ENCODE measurements at regions not wholly inside any gene's neighbourhood (a gene's known extent, or its start where the extent isn't known, plus 50 kb on each side); places are given as distances from the start of the nearest gene placed in this dataset.

GRCh38 chr18:29104227-29104626, 927.3 kb upstream of the CDH2 start:
- Histone ChIP-seq H3K9me2 (replicated peaks; ENCODE audit: low read depth, low read length) (no peaks in the 10 kb centered on the region), H3K36me3 (ENCODE audit: insufficient read depth, low read length) (no peaks in the 10 kb centered on the region), H3K27me3 (ENCODE audit: insufficient read depth, low read length, poor library complexity, severe bottlenecking) (no peaks in the 10 kb centered on the region), H3K4me2 (ENCODE audit: low read depth, low read length, poor library complexity, severe bottlenecking) (no peak overlapping the region), H3K9me3 (ENCODE audit: insufficient read depth, low read depth, low read length) (no peaks in the 10 kb centered on the region), H3K4me1 (ENCODE audit: insufficient read depth, low read length, poor library complexity, severe bottlenecking) (no peaks in the 10 kb centered on the region), H3K9ac (ENCODE audit: low read depth, low read length, poor library complexity, severe bottlenecking) (no peak overlapping the region), H3F3A (ENCODE audit: low read depth) (no peaks in the 10 kb centered on the region), H2AFZ (ENCODE audit: low read length) (no peak overlapping the region), H3K4me3 (ENCODE audit: low read length, poor library complexity, severe bottlenecking) (no peak overlapping the region), H4K20me1 (ENCODE audit: insufficient read depth, low read length, poor library complexity, severe bottlenecking) (no peaks in the 10 kb centered on the region), H3K79me2 (ENCODE audit: insufficient read depth, low read length) (no peaks in the 10 kb centered on the region)
- no peak for TF ChIP-seq EZH2phosphoT487 (IDR thresholded peaks at IDR 0.05; ENCODE audit: borderline replicate concordance)
- TF ChIP-seq CTCF (conservative IDR thresholded peaks at IDR 0.05; ENCODE audit: low read length): no peak

- no peak overlapping the region for H3K4me3 ChIP-seq (ENCODE audit: low read length, poor library complexity, severe bottlenecking)
- H3K36me3 ChIP-seq (ENCODE audit: insufficient read depth, low read length): no peaks in the 10 kb centered on the region
- H3K9ac ChIP-seq (ENCODE audit: low read depth, low read length, poor library complexity, severe bottlenecking): no peak overlapping the region
- no peaks in the 10 kb centered on the region for H3K79me2 ChIP-seq (ENCODE audit: insufficient read depth, low read length)
- H3K4me1 ChIP-seq (ENCODE audit: insufficient read depth, low read length, poor library complexity, severe bottlenecking): no peaks in the 10 kb centered on the region
- H3K4me2 ChIP-seq (ENCODE audit: low read depth, low read length, poor library complexity, severe bottlenecking): no peak overlapping the region
- H3K27me3 ChIP-seq (ENCODE audit: insufficient read depth, low read length, poor library complexity, severe bottlenecking): no peaks in the 10 kb centered on the region
- no peaks in the 10 kb centered on the region for H3K9me2 ChIP-seq (replicated peaks; ENCODE audit: low read depth, low read length)
- no peaks in the 10 kb centered on the region for H3F3A ChIP-seq (ENCODE audit: low read depth)
- no peaks in the 10 kb centered on the region for H3K9me3 ChIP-seq (ENCODE audit: insufficient read depth, low read depth, low read length)
- no peak for TF ChIP-seq EZH2phosphoT487 (IDR thresholded peaks at IDR 0.05; ENCODE audit: borderline replicate concordance)
- no peak for TF ChIP-seq CTCF (conservative IDR thresholded peaks at IDR 0.05; ENCODE audit: low read length)
- no peak overlapping the region for H2AFZ ChIP-seq (ENCODE audit: low read length)
- no peaks in the 10 kb centered on the region for H4K20me1 ChIP-seq (ENCODE audit: insufficient read depth, low read length, poor library complexity, severe bottlenecking)
These were observed 919.3 kb upstream of the CDH2 start for GRCh38 chr18:29096079-29096770.

GRCh38 chr18:29087616-29088246, 910.8 kb upstream of the CDH2 start:
- TF ChIP-seq EZH2phosphoT487 (IDR thresholded peaks at IDR 0.05; ENCODE audit: borderline replicate concordance) (no peak), CTCF (conservative IDR thresholded peaks at IDR 0.05; ENCODE audit: low read length) (no peak)
- no peak overlapping the region for H2AFZ ChIP-seq (ENCODE audit: low read length)
- no peaks in the 10 kb centered on the region for H3F3A ChIP-seq (ENCODE audit: low read depth)
- H3K9me3 ChIP-seq (ENCODE audit: insufficient read depth, low read depth, low read length): no peaks in the 10 kb centered on the region
- H3K4me3 ChIP-seq (ENCODE audit: low read length, poor library complexity, severe bottlenecking): no peak overlapping the region
- H3K9me2 ChIP-seq (replicated peaks; ENCODE audit: low read depth, low read length): no peaks in the 10 kb centered on the region
- H3K36me3 ChIP-seq (ENCODE audit: insufficient read depth, low read length): no peaks in the 10 kb centered on the region
- H3K4me1 ChIP-seq (ENCODE audit: insufficient read depth, low read length, poor library complexity, severe bottlenecking): no peaks in the 10 kb centered on the region
- no peaks in the 10 kb centered on the region for H4K20me1 ChIP-seq (ENCODE audit: insufficient read depth, low read length, poor library complexity, severe bottlenecking)
- H3K4me2 ChIP-seq (ENCODE audit: low read depth, low read length, poor library complexity, severe bottlenecking): no peak overlapping the region
- H3K9ac ChIP-seq (ENCODE audit: low read depth, low read length, poor library complexity, severe bottlenecking): no peak overlapping the region
- H3K27me3 ChIP-seq (ENCODE audit: insufficient read depth, low read length, poor library complexity, severe bottlenecking): no peaks in the 10 kb centered on the region
- no peaks in the 10 kb centered on the region for H3K79me2 ChIP-seq (ENCODE audit: insufficient read depth, low read length)
